Neural cell (in vitro differentiated cells): ENCODE measurements at regions not wholly inside any gene's neighbourhood (a gene's known extent, or its start where the extent isn't known, plus 50 kb on each side); places are given as distances from the start of the nearest gene placed in this dataset.

Experiments used
- TAF1 ChIP-seq: IDR thresholded peaks from 2 replicates; pipeline ENCODE4 v1.6.1; 2012; ENCODE audit warnings: low read depth
- TF ChIP-seq, protein P1 (sequence below): fragments of 450-650 bp; IDR thresholded peaks from 2 replicates; pipeline ENCODE4 v1.5.1; 2014; ENCODE audit warnings: antibody characterized with exemption, mild to moderate bottlenecking, moderate library complexity; ENCODE audit not compliant: poor library complexity, severe bottlenecking

DNA sequence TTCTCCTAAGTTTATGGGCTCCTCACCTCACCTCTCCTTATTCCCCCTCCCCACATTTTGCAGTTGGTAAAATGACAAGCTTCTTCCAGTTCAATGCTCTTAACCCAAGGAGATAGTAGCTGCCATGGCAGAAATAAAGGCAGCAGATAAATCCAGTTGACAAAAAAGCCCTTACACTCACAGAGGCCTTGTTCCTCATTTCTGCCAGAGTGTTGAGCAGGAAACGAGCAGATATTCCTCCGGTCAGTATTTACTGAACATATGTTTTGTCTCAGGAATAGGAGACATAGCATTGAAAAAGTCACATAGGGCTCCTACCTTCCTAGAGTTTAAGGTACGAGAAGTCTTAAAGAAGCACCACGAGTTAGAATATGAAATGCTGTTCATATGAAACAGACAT is 493.7 kb upstream of the TNP1 start:
- TF ChIP-seq, protein P1, sequence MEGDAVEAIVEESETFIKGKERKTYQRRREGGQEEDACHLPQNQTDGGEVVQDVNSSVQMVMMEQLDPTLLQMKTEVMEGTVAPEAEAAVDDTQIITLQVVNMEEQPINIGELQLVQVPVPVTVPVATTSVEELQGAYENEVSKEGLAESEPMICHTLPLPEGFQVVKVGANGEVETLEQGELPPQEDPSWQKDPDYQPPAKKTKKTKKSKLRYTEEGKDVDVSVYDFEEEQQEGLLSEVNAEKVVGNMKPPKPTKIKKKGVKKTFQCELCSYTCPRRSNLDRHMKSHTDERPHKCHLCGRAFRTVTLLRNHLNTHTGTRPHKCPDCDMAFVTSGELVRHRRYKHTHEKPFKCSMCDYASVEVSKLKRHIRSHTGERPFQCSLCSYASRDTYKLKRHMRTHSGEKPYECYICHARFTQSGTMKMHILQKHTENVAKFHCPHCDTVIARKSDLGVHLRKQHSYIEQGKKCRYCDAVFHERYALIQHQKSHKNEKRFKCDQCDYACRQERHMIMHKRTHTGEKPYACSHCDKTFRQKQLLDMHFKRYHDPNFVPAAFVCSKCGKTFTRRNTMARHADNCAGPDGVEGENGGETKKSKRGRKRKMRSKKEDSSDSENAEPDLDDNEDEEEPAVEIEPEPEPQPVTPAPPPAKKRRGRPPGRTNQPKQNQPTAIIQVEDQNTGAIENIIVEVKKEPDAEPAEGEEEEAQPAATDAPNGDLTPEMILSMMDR, result no peak
- no peak for TF ChIP-seq TAF1
